ENCODE measurements at regions not wholly inside any gene's neighbourhood (a gene's known extent, or its start where the extent isn't known, plus 50 kb on each side); places are given as distances from the start of the nearest gene placed in this dataset.
A peak's percentile ranks its signal among the peaks of the same experiment; 100 is the strongest.

DNA sequence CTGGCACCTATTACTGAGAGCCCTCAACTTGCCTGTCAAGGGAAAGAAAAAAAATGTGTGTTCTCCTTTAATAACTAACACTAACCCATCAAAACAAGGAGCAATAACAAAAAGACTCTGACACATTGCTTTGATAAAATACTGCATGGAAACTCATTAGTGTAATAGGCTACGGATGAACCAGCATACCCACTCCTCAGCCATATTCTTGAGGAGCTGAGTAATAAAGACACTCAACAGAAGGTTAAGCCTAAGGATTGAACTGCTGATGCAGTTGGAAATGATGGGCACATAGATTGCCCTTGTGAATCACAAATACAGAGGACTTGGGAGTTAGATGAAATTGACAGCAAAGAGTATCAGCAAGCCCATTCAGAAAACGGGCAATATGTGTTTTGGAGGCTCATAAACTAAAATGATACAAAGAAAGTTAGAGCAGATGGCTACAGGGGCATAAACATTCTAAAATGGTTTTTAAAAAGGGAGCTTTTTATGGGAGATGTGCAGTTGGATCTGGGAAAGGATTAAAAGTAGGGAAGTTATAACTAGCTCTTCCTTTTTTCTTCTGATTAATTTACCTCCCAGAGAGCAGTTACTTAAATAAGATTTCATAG, 447.6 kb upstream of the IL12A start:
- Mint-ChIP-seq H3K27me3 (ENCODE audit: insufficient read depth) (peaks cover 9% of the 10 kb centered on the region), H3K4me1 (ENCODE audit: low read depth) (no peaks in the 10 kb centered on the region), H3K36me3 (ENCODE audit: low read depth) (no peaks in the 10 kb centered on the region), H3K4me3 (no peak overlapping the region), H3K27ac (no peak overlapping the region), H3K9me3 (no peaks in the 10 kb centered on the region)
- DNase-seq = no peak
- TF ChIP-seq, protein P1, sequence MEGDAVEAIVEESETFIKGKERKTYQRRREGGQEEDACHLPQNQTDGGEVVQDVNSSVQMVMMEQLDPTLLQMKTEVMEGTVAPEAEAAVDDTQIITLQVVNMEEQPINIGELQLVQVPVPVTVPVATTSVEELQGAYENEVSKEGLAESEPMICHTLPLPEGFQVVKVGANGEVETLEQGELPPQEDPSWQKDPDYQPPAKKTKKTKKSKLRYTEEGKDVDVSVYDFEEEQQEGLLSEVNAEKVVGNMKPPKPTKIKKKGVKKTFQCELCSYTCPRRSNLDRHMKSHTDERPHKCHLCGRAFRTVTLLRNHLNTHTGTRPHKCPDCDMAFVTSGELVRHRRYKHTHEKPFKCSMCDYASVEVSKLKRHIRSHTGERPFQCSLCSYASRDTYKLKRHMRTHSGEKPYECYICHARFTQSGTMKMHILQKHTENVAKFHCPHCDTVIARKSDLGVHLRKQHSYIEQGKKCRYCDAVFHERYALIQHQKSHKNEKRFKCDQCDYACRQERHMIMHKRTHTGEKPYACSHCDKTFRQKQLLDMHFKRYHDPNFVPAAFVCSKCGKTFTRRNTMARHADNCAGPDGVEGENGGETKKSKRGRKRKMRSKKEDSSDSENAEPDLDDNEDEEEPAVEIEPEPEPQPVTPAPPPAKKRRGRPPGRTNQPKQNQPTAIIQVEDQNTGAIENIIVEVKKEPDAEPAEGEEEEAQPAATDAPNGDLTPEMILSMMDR (IDR thresholded peaks at IDR 0.05) = no peak

DNA sequence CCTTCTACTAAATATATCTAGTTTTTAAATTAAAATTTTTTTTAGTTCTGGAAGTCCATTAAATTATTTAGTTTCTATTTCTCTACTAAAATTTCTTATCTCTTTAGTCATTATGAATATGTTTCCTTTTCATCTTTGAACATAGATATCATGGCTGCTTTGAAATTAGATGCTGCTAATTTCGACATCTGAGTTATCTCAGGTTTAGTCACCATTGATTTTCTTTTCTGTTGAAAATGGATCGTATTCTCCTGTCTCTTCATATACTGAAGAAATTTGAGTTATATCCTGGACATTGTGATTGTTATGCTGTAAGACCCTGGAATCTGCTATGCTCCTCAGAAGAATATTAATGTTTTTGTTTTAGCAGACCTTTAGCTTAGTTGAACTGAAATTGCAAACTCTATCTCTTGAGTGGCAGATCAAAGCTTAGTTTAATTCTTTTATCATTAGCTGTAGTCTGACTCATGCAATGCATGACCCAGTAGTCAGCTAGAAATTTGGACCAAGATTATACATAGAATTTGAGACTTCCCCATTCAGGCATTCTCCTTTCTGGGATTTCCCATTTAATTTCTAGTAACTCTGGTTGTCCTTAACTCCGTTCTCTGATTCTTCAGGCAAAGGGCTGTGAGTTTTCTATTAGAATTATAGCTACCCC, 439.8 kb upstream of the IL12A start:
- Mint-ChIP-seq H3K27me3 (ENCODE audit: insufficient read depth) (no peaks in the 10 kb centered on the region), H3K4me1 (ENCODE audit: low read depth) (peaks cover 18% of the 10 kb centered on the region), H3K36me3 (ENCODE audit: low read depth) (peaks cover 8% of the 10 kb centered on the region; the same call in 1 of the 2 replicates), H3K27ac (no peak overlapping the region), H3K9me3 (peaks cover 9% of the 10 kb centered on the region; the same call in 1 of the 2 replicates), H3K4me3 (peak overlapping the region; percentile 50)
- peak; percentile 49 for DNase-seq
- TF ChIP-seq, protein P1 (IDR thresholded peaks at IDR 0.05) = no peak

DNA sequence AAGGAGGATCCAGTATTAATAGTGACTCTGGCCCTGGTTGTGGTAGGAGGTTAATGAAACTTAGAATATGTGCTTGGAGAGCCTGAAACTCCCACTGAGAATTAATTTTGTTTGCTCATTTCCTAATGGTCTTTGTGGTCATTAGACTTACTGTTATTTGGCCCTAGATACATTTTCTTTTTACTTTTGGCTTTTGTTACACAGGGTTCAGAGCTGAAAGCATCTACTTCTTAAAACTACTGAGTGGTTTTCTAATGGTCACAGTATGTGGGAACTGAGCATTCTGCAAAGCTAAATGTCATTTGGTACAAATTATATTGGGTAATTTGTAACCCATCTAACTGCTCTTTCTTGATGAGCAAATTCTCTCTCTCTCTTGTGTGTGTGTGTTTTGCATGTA, 433.4 kb upstream of the IL12A start:
- peaks cover 2% of the 10 kb centered on the region for H3K27me3 Mint-ChIP-seq (ENCODE audit: insufficient read depth)
- no peak for DNase-seq
- TF ChIP-seq, protein P1 (IDR thresholded peaks at IDR 0.05) = no peak
- no peaks in the 10 kb centered on the region for H3K9me3 Mint-ChIP-seq
- H3K4me1 Mint-ChIP-seq (ENCODE audit: low read depth) = no peaks in the 10 kb centered on the region
- no peak overlapping the region for H3K27ac Mint-ChIP-seq
- no peaks in the 10 kb centered on the region for H3K36me3 Mint-ChIP-seq (ENCODE audit: low read depth)
- H3K4me3 Mint-ChIP-seq = no peak overlapping the region

DNA sequence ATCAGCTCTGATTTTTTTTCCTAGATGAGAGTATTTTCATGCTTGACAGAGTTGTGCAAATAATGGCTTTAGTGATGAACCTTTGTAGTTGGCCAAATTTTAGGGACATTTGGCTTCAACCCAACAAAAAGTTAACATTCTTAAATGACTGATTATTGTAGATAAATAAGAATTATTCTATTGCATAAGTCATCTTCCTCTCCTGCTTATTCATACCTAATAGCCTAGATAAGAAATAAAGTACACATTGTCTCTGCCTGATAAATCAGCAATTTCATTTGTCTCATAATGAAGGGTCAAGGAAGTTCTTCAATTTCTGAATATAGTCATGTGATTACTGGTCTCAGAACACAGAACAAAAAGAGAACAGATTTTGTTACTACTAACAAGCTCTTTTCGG, 428.9 kb upstream of the IL12A start:
- no peaks in the 10 kb centered on the region for H3K4me1 Mint-ChIP-seq (ENCODE audit: low read depth)
- H3K27ac Mint-ChIP-seq = no peak overlapping the region
- peaks cover 12% of the 10 kb centered on the region for H3K27me3 Mint-ChIP-seq (ENCODE audit: insufficient read depth)
- no peaks in the 10 kb centered on the region for H3K36me3 Mint-ChIP-seq (ENCODE audit: low read depth)
- DNase-seq = no peak
- TF ChIP-seq, protein P1 (IDR thresholded peaks at IDR 0.05) = no peak
- H3K9me3 Mint-ChIP-seq = no peaks in the 10 kb centered on the region
- no peak overlapping the region for H3K4me3 Mint-ChIP-seq

DNA sequence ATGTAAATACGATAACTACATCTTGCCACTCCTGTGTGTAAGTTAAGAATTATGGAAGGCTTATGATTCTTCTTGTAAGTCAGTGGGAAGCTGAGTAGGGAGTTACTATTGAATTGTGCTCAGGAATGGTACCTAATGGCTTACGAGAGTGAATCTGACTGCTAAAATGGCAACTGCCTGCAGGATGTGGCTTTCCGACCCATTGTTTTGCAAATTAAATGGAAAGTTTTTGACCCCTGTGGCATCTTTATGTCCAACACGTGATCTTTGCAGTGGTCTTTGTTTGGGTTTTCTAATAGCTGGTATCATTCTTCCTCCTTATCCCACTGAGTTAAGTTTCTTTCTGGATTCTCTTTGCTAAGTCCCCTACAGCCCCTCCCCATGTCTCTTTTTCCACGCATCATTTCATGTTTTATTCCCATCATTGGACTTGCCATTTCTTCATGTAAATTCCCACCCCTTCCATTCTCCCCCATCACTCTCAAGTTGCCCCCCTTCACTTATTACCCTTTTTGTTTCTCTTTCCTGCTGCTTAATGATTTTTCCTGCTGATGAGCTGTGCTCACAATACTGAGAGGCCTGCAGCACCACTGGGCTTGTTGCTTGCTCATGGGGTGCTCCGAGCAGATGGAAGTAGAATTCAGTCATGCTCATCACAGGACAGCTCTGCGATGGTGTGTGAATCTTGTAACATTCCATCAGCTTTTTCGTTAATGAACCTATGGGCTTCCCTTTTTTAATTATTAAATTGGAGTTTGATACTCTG, 428.2 kb upstream of the IL12A start:
- no peak overlapping the region for H3K4me3 Mint-ChIP-seq
- TF ChIP-seq, protein P1 (IDR thresholded peaks at IDR 0.05) = no peak
- peaks cover 12% of the 10 kb centered on the region for H3K27me3 Mint-ChIP-seq (ENCODE audit: insufficient read depth)
- no peaks in the 10 kb centered on the region for H3K36me3 Mint-ChIP-seq (ENCODE audit: low read depth)
- DNase-seq = no peak
- no peaks in the 10 kb centered on the region for H3K4me1 Mint-ChIP-seq (ENCODE audit: low read depth)
- no peaks in the 10 kb centered on the region for H3K9me3 Mint-ChIP-seq
- no peak overlapping the region for H3K27ac Mint-ChIP-seq

Data from HFFc6 (cell line).